ENCODE measurements at regions not wholly inside any gene's neighbourhood (a gene's known extent, or its start where the extent isn't known, plus 50 kb on each side); places are given as distances from the start of the nearest gene placed in this dataset.

DNA sequence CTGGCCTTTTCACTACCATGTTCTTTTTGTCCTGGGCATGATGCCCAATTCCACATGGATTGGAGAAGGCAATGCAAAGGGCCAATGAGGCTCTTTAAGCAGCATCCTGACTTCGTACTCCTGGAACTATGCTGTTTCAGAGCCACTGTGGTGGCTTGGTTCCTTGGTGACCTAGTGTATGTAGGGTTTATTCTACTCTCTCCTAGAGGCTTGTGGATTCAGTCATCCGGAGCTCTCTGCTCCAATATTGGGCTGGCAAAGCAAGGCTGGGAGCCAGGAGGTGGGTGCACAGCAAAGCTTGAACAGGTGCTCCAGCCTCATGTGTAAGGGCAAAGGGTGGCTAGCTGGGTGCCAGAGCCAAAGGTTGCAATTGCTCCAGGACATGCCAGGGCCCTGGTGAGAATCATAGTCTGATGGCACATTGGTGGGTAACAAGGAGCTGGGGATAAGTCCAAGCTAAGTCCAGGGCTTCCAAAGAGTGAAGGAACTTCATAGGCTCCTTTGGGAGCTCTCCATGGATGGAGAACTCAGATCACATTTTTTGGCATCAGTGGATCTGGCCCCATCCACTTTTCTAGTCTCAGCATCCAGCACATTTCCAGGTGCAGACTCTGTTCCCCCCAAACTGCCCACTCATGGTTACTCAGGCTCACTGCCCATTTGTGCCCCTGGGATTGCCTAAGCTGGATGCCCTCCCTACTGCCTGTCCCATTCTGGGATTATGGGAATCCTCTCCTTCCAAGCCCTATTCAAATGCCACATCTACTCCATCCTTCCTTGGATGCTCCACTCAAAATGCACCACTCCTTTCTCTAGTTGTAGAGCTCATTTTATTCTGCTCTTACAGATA is 253.9 kb downstream of the EMP1 start:
- TF ChIP-seq, protein P1, sequence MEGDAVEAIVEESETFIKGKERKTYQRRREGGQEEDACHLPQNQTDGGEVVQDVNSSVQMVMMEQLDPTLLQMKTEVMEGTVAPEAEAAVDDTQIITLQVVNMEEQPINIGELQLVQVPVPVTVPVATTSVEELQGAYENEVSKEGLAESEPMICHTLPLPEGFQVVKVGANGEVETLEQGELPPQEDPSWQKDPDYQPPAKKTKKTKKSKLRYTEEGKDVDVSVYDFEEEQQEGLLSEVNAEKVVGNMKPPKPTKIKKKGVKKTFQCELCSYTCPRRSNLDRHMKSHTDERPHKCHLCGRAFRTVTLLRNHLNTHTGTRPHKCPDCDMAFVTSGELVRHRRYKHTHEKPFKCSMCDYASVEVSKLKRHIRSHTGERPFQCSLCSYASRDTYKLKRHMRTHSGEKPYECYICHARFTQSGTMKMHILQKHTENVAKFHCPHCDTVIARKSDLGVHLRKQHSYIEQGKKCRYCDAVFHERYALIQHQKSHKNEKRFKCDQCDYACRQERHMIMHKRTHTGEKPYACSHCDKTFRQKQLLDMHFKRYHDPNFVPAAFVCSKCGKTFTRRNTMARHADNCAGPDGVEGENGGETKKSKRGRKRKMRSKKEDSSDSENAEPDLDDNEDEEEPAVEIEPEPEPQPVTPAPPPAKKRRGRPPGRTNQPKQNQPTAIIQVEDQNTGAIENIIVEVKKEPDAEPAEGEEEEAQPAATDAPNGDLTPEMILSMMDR (conservative IDR thresholded peaks at IDR 0.05; ENCODE audit: low read depth, low read length): no peak
- TF ChIP-seq EZH2 (IDR thresholded peaks at IDR 0.05; ENCODE audit: low read length, unreplicated experiment) (no peak), EZH2phosphoT487 (IDR thresholded peaks at IDR 0.05; ENCODE audit: borderline replicate concordance, low read length) (no peak)
